ENCODE measurements at regions not wholly inside any gene's neighbourhood (a gene's known extent, or its start where the extent isn't known, plus 50 kb on each side); places are given as distances from the start of the nearest gene placed in this dataset.

DNA sequence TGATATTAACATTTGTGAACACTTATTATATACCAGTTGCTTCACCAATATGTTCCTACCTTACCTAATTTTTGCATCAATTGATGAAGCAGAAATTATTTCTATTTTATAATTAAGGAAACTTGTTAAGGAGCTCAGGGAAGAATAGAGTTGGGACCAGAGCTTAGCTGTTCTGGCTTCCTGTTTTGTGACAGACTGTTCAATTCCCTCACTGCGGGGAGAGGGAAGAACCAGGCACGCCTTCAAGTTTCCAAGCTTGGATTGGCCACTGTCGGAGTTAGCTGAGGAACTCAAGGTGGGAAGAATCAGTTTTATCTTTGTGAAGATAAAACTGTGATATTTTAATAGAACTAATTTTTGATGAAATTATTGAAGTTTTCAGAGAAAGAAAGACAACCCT lies 142.3 kb upstream of the LMO4 start:
- Histone ChIP-seq H4K91ac (ENCODE audit: insufficient read length, low read depth, low read length) (no peak overlapping the region), H4K5ac (ENCODE audit: insufficient read length, low read depth, low read length) (no peak overlapping the region), H3K14ac (ENCODE audit: insufficient read depth, low read length) (no peak overlapping the region), H3K27me3 (ENCODE audit: insufficient read depth, low read length) (no peaks in the 10 kb centered on the region), H3K23me2 (ENCODE audit: insufficient read length, low read depth, low read length, poor library complexity, severe bottlenecking) (no peaks in the 10 kb centered on the region), H3K4me1 (ENCODE audit: insufficient read depth, low read length) (no peaks in the 10 kb centered on the region; the same call in 1 of the 2 replicates), H2AFZ (ENCODE audit: low read length) (no peak overlapping the region), H2BK5ac (ENCODE audit: insufficient read length, low read length) (no peak overlapping the region), H3K9ac (ENCODE audit: extremely low read depth, insufficient read length, low read length) (no peak overlapping the region), H2BK15ac (ENCODE audit: low read depth, low read length) (no peak overlapping the region), H3K9me3 (ENCODE audit: control insufficient read depth, low read depth, low read length) (no peaks in the 10 kb centered on the region), H2BK12ac (ENCODE audit: insufficient read length, low read depth, low read length) (no peak overlapping the region), H3K23ac (ENCODE audit: insufficient read length, low read depth, low read length) (no peak overlapping the region), H3T11ph (ENCODE audit: low read length) (no peak overlapping the region), H4K20me1 (ENCODE audit: control insufficient read depth, insufficient read depth, insufficient read length) (no peaks in the 10 kb centered on the region), H3K27ac (ENCODE audit: insufficient read length, low read depth, low read length) (no peak overlapping the region), H3K4me2 (ENCODE audit: insufficient read depth, insufficient read length, low read length) (no peak overlapping the region), H2BK20ac (ENCODE audit: low read depth, low read length, poor library complexity, severe bottlenecking) (no peak overlapping the region), H3K56ac (ENCODE audit: insufficient read length, low read depth, low read length) (no peak overlapping the region), H3K4ac (ENCODE audit: low read depth, low read length) (no peak overlapping the region), H4K8ac (replicated peaks; ENCODE audit: insufficient read length, low read depth, low read length) (no peak overlapping the region), H3K79me2 (ENCODE audit: insufficient read depth, low read length) (no peaks in the 10 kb centered on the region), H2AK5ac (ENCODE audit: insufficient read length, low read length) (no peak overlapping the region), H3K79me1 (ENCODE audit: insufficient read depth, low read depth, low read length, poor library complexity, severe bottlenecking) (no peaks in the 10 kb centered on the region), H2BK120ac (ENCODE audit: low read depth, low read length, poor library complexity, severe bottlenecking) (no peak overlapping the region), H3K18ac (ENCODE audit: insufficient read length, low read depth, low read length) (no peak overlapping the region)
- H3K9me3 Mint-ChIP-seq: no peaks in the 10 kb centered on the region
- H3K4me1 Mint-ChIP-seq: peaks cover 18 to 21% of the 10 kb centered on the region in 2 experiments
- H3K4me3 Mint-ChIP-seq: no peak overlapping the region
- no peak for DNase-seq
- TF ChIP-seq, protein P1, sequence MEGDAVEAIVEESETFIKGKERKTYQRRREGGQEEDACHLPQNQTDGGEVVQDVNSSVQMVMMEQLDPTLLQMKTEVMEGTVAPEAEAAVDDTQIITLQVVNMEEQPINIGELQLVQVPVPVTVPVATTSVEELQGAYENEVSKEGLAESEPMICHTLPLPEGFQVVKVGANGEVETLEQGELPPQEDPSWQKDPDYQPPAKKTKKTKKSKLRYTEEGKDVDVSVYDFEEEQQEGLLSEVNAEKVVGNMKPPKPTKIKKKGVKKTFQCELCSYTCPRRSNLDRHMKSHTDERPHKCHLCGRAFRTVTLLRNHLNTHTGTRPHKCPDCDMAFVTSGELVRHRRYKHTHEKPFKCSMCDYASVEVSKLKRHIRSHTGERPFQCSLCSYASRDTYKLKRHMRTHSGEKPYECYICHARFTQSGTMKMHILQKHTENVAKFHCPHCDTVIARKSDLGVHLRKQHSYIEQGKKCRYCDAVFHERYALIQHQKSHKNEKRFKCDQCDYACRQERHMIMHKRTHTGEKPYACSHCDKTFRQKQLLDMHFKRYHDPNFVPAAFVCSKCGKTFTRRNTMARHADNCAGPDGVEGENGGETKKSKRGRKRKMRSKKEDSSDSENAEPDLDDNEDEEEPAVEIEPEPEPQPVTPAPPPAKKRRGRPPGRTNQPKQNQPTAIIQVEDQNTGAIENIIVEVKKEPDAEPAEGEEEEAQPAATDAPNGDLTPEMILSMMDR (conservative IDR thresholded peaks at IDR 0.05): no peak
- no CpG with 5 or more reads among the region's 3 CpGs for WGBS (ENCODE audit: extremely low coverage, insufficient read length, low lambda C conversion rate)
- no peaks in the 10 kb centered on the region for H3K27me3 Mint-ChIP-seq (ENCODE audit: low read depth)
- no peak overlapping the region for H3K27ac Mint-ChIP-seq
- H3K36me3 Mint-ChIP-seq (ENCODE audit: insufficient read depth in 1 of 3, low read depth in 3 of 3): no peaks in the 10 kb centered on the region
